AG04450 (cell line): ENCODE measurements at regions not wholly inside any gene's neighbourhood (a gene's known extent, or its start where the extent isn't known, plus 50 kb on each side); places are given as distances from the start of the nearest gene placed in this dataset.

Source experiments
- CTCF ChIA-PET: fragments of 300-600, 350-600 bp; formaldehyde crosslinking; extraction: SDS; loops from one replicate; lab custom pipeline; 2022; ENCODE audit warnings: antibody characterized with exemption, inconsistent platforms; lab: Charles Lee
- POLR2A ChIA-PET: fragments of 350-600 bp; formaldehyde crosslinking; extraction: SDS; loops from one replicate; lab custom pipeline; 2021; ENCODE audit warnings: antibody characterized with exemption, inconsistent platforms; lab: Yijun Ruan, JAX
- DNase-seq: peaks from one replicate; pipeline ENCODE4 v3.0.0-alpha.2; 2011; ENCODE audit warnings: low read depth, low spot score
- H3K27ac ChIP-seq: one replicate; pipeline ENCODE4 v1.5.1; 2012; ENCODE audit warnings: low read depth, low read length, control low read depth
- H3K27me3 ChIP-seq: one replicate; pipeline ENCODE4 v1.6.0; 2012; ENCODE audit warnings: low read length; ENCODE audit not compliant: control insufficient read depth, insufficient read depth
- H3K4me3 ChIP-seq: 2 replicates; pipeline ENCODE4 v1.5.1; 2011; ENCODE audit warnings: mild to moderate bottlenecking, low read depth, low read length, control low read depth
- H3K9me3 ChIP-seq: 2 replicates; pipeline ENCODE4 v1.5.1; 2012; ENCODE audit warnings: low read length; ENCODE audit not compliant: control insufficient read depth, insufficient read depth
- CTCF ChIP-seq: IDR thresholded peaks from 2 replicates; pipeline ENCODE4 v1.5.1; 2011; ENCODE audit warnings: low read depth, low read length, control low read depth, inconsistent platforms

- no peak overlapping the region for H3K4me3 ChIP-seq
- ChIA-PET CTCF (no interaction called here), POLR2A (no interaction called here)
- TF ChIP-seq CTCF, result no peak
- H3K9me3 ChIP-seq, result no peaks in the 10 kb centered on the region
- no peaks in the 10 kb centered on the region for H3K27me3 ChIP-seq
- no peak overlapping the region for H3K27ac ChIP-seq
- DNase-seq, result no peak
Observed at GRCh38 chr1:208763971-208764370, 519.8 kb upstream of the PLXNA2 start.

GRCh38 chr1:208766832-208767231 is 522.6 kb upstream of the PLXNA2 start:
- CTCF ChIA-PET, result no interaction called here
- no peaks in the 10 kb centered on the region for H3K27me3 ChIP-seq
- TF ChIP-seq CTCF, result no peak
- no peak overlapping the region for H3K27ac ChIP-seq
- POLR2A ChIA-PET, result no interaction called here
- no peak for DNase-seq
- no peak overlapping the region for H3K4me3 ChIP-seq
- no peaks in the 10 kb centered on the region for H3K9me3 ChIP-seq

GRCh38 chr1:208767816-208768215 is 523.6 kb upstream of the PLXNA2 start:
- H3K27ac ChIP-seq, result no peak overlapping the region
- no peaks in the 10 kb centered on the region for H3K9me3 ChIP-seq
- no peak for TF ChIP-seq CTCF
- no peaks in the 10 kb centered on the region for H3K27me3 ChIP-seq
- no peak for DNase-seq
- ChIA-PET CTCF (no interaction called here), POLR2A (no interaction called here)
- H3K4me3 ChIP-seq, result no peak overlapping the region

- H3K9me3 ChIP-seq, result no peaks in the 10 kb centered on the region
- ChIA-PET CTCF (no interaction called here), POLR2A (no interaction called here)
- H3K27me3 ChIP-seq, result no peaks in the 10 kb centered on the region
- no peak overlapping the region for H3K27ac ChIP-seq
- no peak for DNase-seq
- no peak overlapping the region for H3K4me3 ChIP-seq
- TF ChIP-seq CTCF, result no peak
Observed at GRCh38 chr1:208772891-208773290, 528.7 kb upstream of the PLXNA2 start.

GRCh38 chr1:208775841-208776240 is 531.7 kb upstream of the PLXNA2 start:
- no peaks in the 10 kb centered on the region for H3K9me3 ChIP-seq
- no peak for DNase-seq
- H3K4me3 ChIP-seq, result no peak overlapping the region
- H3K27ac ChIP-seq, result no peak overlapping the region
- no peak for TF ChIP-seq CTCF
- H3K27me3 ChIP-seq, result no peaks in the 10 kb centered on the region
- ChIA-PET POLR2A (no interaction called here), CTCF (no interaction called here)
